ENCODE measurements at regions not wholly inside any gene's neighbourhood (a gene's known extent, or its start where the extent isn't known, plus 50 kb on each side); places are given as distances from the start of the nearest gene placed in this dataset.

- no peak for TF ChIP-seq ZC3H10 (CRISPR knock-in tag; IDR thresholded peaks at IDR 0.05)
- no peak for TF ChIP-seq PPARA (CRISPR knock-in tag; IDR thresholded peaks at IDR 0.05; ENCODE audit: borderline replicate concordance)
- TF ChIP-seq ZFP30 (CRISPR knock-in tag; IDR thresholded peaks at IDR 0.05) = no peak
- no peak for TF ChIP-seq TSHZ2 (CRISPR knock-in tag; IDR thresholded peaks at IDR 0.05)
- TF ChIP-seq ISL1 (CRISPR knock-in tag; IDR thresholded peaks at IDR 0.05) = no peak
- no peak for ATAC-seq
Measured at GRCh38 chr5:13303445-13303844, 641.0 kb downstream of the DNAH5 start.

- ATAC-seq = no peak
- no peak for TF ChIP-seq POU6F1 (CRISPR knock-in tag; IDR thresholded peaks at IDR 0.05; ENCODE audit: borderline replicate concordance, low read depth)
- TF ChIP-seq ZFP3 (CRISPR knock-in tag; IDR thresholded peaks at IDR 0.05) = no peak
- TF ChIP-seq ZC3H10 (CRISPR knock-in tag; IDR thresholded peaks at IDR 0.05) = no peak
- no peak for TF ChIP-seq ZNF70 (CRISPR knock-in tag; IDR thresholded peaks at IDR 0.05)
- TF ChIP-seq SNAI2 (CRISPR knock-in tag; IDR thresholded peaks at IDR 0.05) = no peak
- no peak for TF ChIP-seq ISL1 (CRISPR knock-in tag; IDR thresholded peaks at IDR 0.05)
- no peak for TF ChIP-seq ZNF8 (CRISPR knock-in tag; IDR thresholded peaks at IDR 0.05)
- no peak for TF ChIP-seq ZNF565 (CRISPR knock-in tag; conservative IDR thresholded peaks at IDR 0.05; ENCODE audit: low read depth)
- no peak for TF ChIP-seq PPARA (CRISPR knock-in tag; IDR thresholded peaks at IDR 0.05; ENCODE audit: borderline replicate concordance)
- no peak for TF ChIP-seq ARNTL (CRISPR knock-in tag; IDR thresholded peaks at IDR 0.05; ENCODE audit: borderline replicate concordance, low read depth)
- no peak for TF ChIP-seq RARB (CRISPR knock-in tag; IDR thresholded peaks at IDR 0.05)
- no peak for TF ChIP-seq OSR1 (CRISPR knock-in tag; IDR thresholded peaks at IDR 0.05)
- TF ChIP-seq ESRRG (CRISPR knock-in tag; IDR thresholded peaks at IDR 0.05) = no peak
Measured at GRCh38 chr5:13278811-13279210, 665.7 kb downstream of the DNAH5 start.

- ATAC-seq = no peak
- no peak for TF ChIP-seq PPARA (CRISPR knock-in tag; IDR thresholded peaks at IDR 0.05; ENCODE audit: borderline replicate concordance)
- TF ChIP-seq TOX (CRISPR knock-in tag; IDR thresholded peaks at IDR 0.05; ENCODE audit: borderline replicate concordance) = no peak
- no peak for TF ChIP-seq POU6F1 (CRISPR knock-in tag; IDR thresholded peaks at IDR 0.05; ENCODE audit: borderline replicate concordance, low read depth)
- no peak for TF ChIP-seq ARNTL (CRISPR knock-in tag; IDR thresholded peaks at IDR 0.05; ENCODE audit: borderline replicate concordance, low read depth)
- no peak for TF ChIP-seq ZNF565 (CRISPR knock-in tag; conservative IDR thresholded peaks at IDR 0.05; ENCODE audit: low read depth)
- no peak for TF ChIP-seq TSHZ2 (CRISPR knock-in tag; IDR thresholded peaks at IDR 0.05)
- no peak for TF ChIP-seq PATZ1 (CRISPR knock-in tag; IDR thresholded peaks at IDR 0.05; ENCODE audit: borderline replicate concordance)
- TF ChIP-seq CSRNP3 (CRISPR knock-in tag; IDR thresholded peaks at IDR 0.05) = no peak
- no peak for TF ChIP-seq CREB5 (CRISPR knock-in tag; IDR thresholded peaks at IDR 0.05; ENCODE audit: low read depth)
- TF ChIP-seq RARB (CRISPR knock-in tag; IDR thresholded peaks at IDR 0.05) = no peak
- no peak for TF ChIP-seq OSR1 (CRISPR knock-in tag; IDR thresholded peaks at IDR 0.05)
- no peak for TF ChIP-seq SNAI2 (CRISPR knock-in tag; IDR thresholded peaks at IDR 0.05)
- TF ChIP-seq ESRRG (CRISPR knock-in tag; IDR thresholded peaks at IDR 0.05) = no peak
- TF ChIP-seq CSDC2 (CRISPR knock-in tag; IDR thresholded peaks at IDR 0.05) = no peak
Measured at GRCh38 chr5:13278148-13278547, 666.3 kb downstream of the DNAH5 start.

All from SK-N-SH treated with all-trans-retinoic acid at 6 μM for 48 hours (cell line).